GM12878 (cell line): ENCODE measurements at regions not wholly inside any gene's neighbourhood (a gene's known extent, or its start where the extent isn't known, plus 50 kb on each side); places are given as distances from the start of the nearest gene placed in this dataset.

Source experiments
- ATAC-seq: fragments of 200-7000 bp; cut with Tn5 transposase; 3 replicates; pipeline ENCODE4 v1.9.1; 2020; ENCODE audit warnings: mild to moderate bottlenecking, moderate library complexity
- BruUV-seq: library from RNA; stranded (reverse); fragments of 400-500 nt; replicated peaks from 2 replicates; lab custom pipeline; 2021; lab: Mats Ljungman, UMichigan
- CTCF ChIA-PET: fragments of 300-600 bp; sonication (Branson Sonifier 250); formaldehyde crosslinking; extraction: SDS; loops from one replicate; lab custom pipeline; 2021; ENCODE audit warnings: inconsistent platforms; lab: Yijun Ruan, JAX
- POLR2A ChIA-PET: fragments of 350-600 bp; formaldehyde crosslinking; extraction: SDS; loops from one replicate; lab custom pipeline; 2021; ENCODE audit warnings: inconsistent platforms; lab: Charles Lee
- RAD21 ChIA-PET: fragments of 300-600 bp; sonication (Branson Sonifier 250); formaldehyde crosslinking; loops from one replicate; lab custom pipeline; 2023; ENCODE audit warnings: antibody characterized with exemption; ENCODE audit not compliant: unreplicated experiment; lab: Charles Lee
- SMC1A ChIA-PET: fragments of 300-600 bp; sonication (Branson Sonifier 250); formaldehyde crosslinking; loops from one replicate; lab custom pipeline; 2023; ENCODE audit not compliant: unreplicated experiment, uncharacterized antibody; lab: Charles Lee
- DNase-seq: peaks from one replicate; pipeline ENCODE4 v3.0.0-alpha.2; 2011; ENCODE audit warnings: low read depth, low spot score
- FAIRE-seq: peaks from 3 replicates; lab custom pipeline; 2011; peaks lifted over from hg19 to GRCh38; lab: Jason Lieb, UNC
- H2AFZ ChIP-seq: 2 replicates; pipeline ENCODE4 v1.6.0; 2011; ENCODE audit warnings: low read depth, low read length, control low read depth; ENCODE audit not compliant: control insufficient read depth
- H3K27ac ChIP-seq: 2 replicates; pipeline ENCODE4 v1.5.1; 2011; ENCODE audit warnings: control low read depth; ENCODE audit not compliant: control insufficient read depth, insufficient read depth
- H3K27me3 ChIP-seq, 2 experiments: replicated peaks in 1 of 2; 2 replicates each; pipeline versions ENCODE4 v1.6.0 to v1.6.1; 2011; ENCODE audit warnings: low read length in 1 of 2; ENCODE audit not compliant: control insufficient read depth in 2 of 2, insufficient read depth in 2 of 2
- H3K36me3 ChIP-seq, 2 experiments: 2 replicates each; pipeline ENCODE4 v1.5.1; 2011; ENCODE audit warnings: low read length in 1 of 2; ENCODE audit not compliant: control insufficient read depth in 2 of 2, insufficient read depth in 2 of 2
- H3K4me1 ChIP-seq: 2 replicates; pipeline ENCODE4 v1.6.1; 2011; ENCODE audit warnings: mild to moderate bottlenecking, low read length, moderate library complexity, mixed read lengths; ENCODE audit not compliant: control insufficient read depth, insufficient read depth
- H3K4me2 ChIP-seq: 2 replicates; pipeline ENCODE4 v1.6.0; 2011; ENCODE audit warnings: control low read depth; ENCODE audit not compliant: control insufficient read depth, insufficient read depth
- H3K4me3 ChIP-seq: fragments of 200-600 bp; sonication (generic); 2 replicates; pipeline ENCODE4 v1.5.1; 2016
- H3K79me2 ChIP-seq: 2 replicates; pipeline ENCODE4 v1.6.0; 2011; ENCODE audit warnings: low read length; ENCODE audit not compliant: control insufficient read depth, insufficient read depth
- H3K9ac ChIP-seq: 2 replicates; pipeline ENCODE4 v1.8.0; 2011; ENCODE audit warnings: low read length, control low read depth, mixed read lengths; ENCODE audit not compliant: control insufficient read depth, insufficient read depth
- H3K9me3 ChIP-seq: replicated peaks from 3 replicates; pipeline ENCODE4 v1.5.1; 2011; ENCODE audit warnings: mild to moderate bottlenecking, low read length; ENCODE audit not compliant: control insufficient read depth, insufficient read depth
- H4K20me1 ChIP-seq: 2 replicates; pipeline ENCODE4 v1.6.0; 2011; ENCODE audit not compliant: control insufficient read depth, insufficient read depth
- ATF7 ChIP-seq: fragments of 450-650 bp; IDR thresholded peaks from 2 replicates; pipeline ENCODE4 v1.6.1; 2016; ENCODE audit warnings: low read depth, mild to moderate bottlenecking
- CEBPB ChIP-seq, 2 experiments: fragments of 150-350 bp in 1 of 2; IDR thresholded peaks; 2 replicates each; pipeline ENCODE4 v1.6.1; 2012 to 2014; ENCODE audit warnings: low read depth in 2 of 2, low read length in 2 of 2, borderline replicate concordance in 1 of 2, inconsistent platforms in 1 of 2
- EGR1 ChIP-seq, 2 experiments: IDR thresholded peaks; 1 replicate in 1 of 2; 2 replicates in 1 of 2; pipeline ENCODE4 v1.6.1; 2011 to 2012; ENCODE audit warnings: low read depth in 2 of 2, low read length in 2 of 2, borderline replicate concordance in 1 of 2, mild to moderate bottlenecking in 1 of 2, moderate library complexity in 1 of 2
- EZH2 ChIP-seq: IDR thresholded peaks from 2 replicates; pipeline ENCODE4 v1.6.1; 2012; ENCODE audit warnings: low read depth, mild to moderate bottlenecking, control low read depth, inconsistent platforms, low read length, borderline replicate concordance; ENCODE audit not compliant: control insufficient read depth
- HDGF ChIP-seq: fragments of 450-650 bp; IDR thresholded peaks from 2 replicates; pipeline ENCODE4 v1.6.1; 2016; ENCODE audit warnings: antibody characterized with exemption
- KDM1A ChIP-seq: fragments of 200-600 bp; sonication (generic); IDR thresholded peaks from 2 replicates; pipeline ENCODE4 v1.6.1; 2016; ENCODE audit warnings: borderline replicate concordance
- NKRF ChIP-seq: fragments of 450-650 bp; conservative IDR thresholded peaks from 2 replicates; pipeline ENCODE4 v1.6.1; 2017; ENCODE audit warnings: mild to moderate bottlenecking, moderate library complexity
- NRF1 ChIP-seq: conservative IDR thresholded peaks from 2 replicates; pipeline ENCODE4 v1.6.1; 2011; ENCODE audit warnings: mild to moderate bottlenecking, low read depth, low read length, improper control_type of control experiment
- PML ChIP-seq: IDR thresholded peaks from 2 replicates; pipeline ENCODE4 v1.6.1; 2012; ENCODE audit warnings: low read length, inconsistent platforms
- SREBF1 ChIP-seq: IDR thresholded peaks from 2 replicates; pipeline ENCODE4 v1.6.1; 2012; ENCODE audit warnings: mild to moderate bottlenecking, low read length
- TARDBP ChIP-seq: IDR thresholded peaks from 2 replicates; pipeline ENCODE4 v1.6.1; 2016; ENCODE audit warnings: borderline replicate concordance
- ZNF217 ChIP-seq: fragments of 450-650 bp; IDR thresholded peaks from 2 replicates; pipeline ENCODE4 v1.6.1; 2017; ENCODE audit warnings: antibody characterized with exemption, mild to moderate bottlenecking
- ZNF384 ChIP-seq: IDR thresholded peaks from 2 replicates; pipeline ENCODE4 v1.6.1; 2012; ENCODE audit warnings: low read depth, mild to moderate bottlenecking, low read length, improper control_type of control experiment, borderline replicate concordance
- ZSCAN29 ChIP-seq: fragments of 450-650 bp; IDR thresholded peaks from 2 replicates; pipeline ENCODE4 v1.6.1; 2017; ENCODE audit warnings: mild to moderate bottlenecking, moderate library complexity
- WGBS: methylation state at CpG from one replicate; pipeline ENCODE4 v1.1.6; 2016; ENCODE audit warnings: low lambda C conversion rate; ENCODE audit not compliant: insufficient replicate concordance, insufficient coverage; ENCODE audit errors: missing lambda C conversion rate; 5-methylcytosine and 5-hydroxymethylcytosine counted together
- in situ Hi-C: fragments of 300-500 bp; cut with MboI; formaldehyde crosslinking; loops from 9 replicates; pipeline ENCODE4 v1.14.3; 2018; ENCODE audit warnings: mixed read lengths
- intact Hi-C: fragments of 100-400 bp; cut with micrococcal nuclease; formaldehyde crosslinking; loops from one replicate; pipeline ENCODE4 v1.14.2; 2022; ENCODE audit not compliant: unreplicated experiment

- intact Hi-C loops, result no loop called here
- in situ Hi-C loops, result no loop called here
- Histone ChIP-seq H4K20me1 (no peaks in the 10 kb centered on the region), H3K4me3 (no peak overlapping the region), H3K4me1 (no peaks in the 10 kb centered on the region)
- ATAC-seq, result no peak
- TF ChIP-seq NRF1 (no peak), ZNF217 (no peak), EGR1 (IDR thresholded peaks at IDR 0.05; ENCODE audit: borderline replicate concordance in 1 of 2, low read depth in 2 of 2, low read length in 2 of 2) (no peak), CEBPB (IDR thresholded peaks at IDR 0.05; ENCODE audit: borderline replicate concordance in 1 of 2, low read depth in 2 of 2, low read length in 2 of 2) (no peak)
- TF ChIP-seq, all 136 proteins: peak for 0
- no peak for FAIRE-seq
- H3K79me2 ChIP-seq, result no peaks in the 10 kb centered on the region
- POLR2A ChIA-PET, result no interaction called here
- H3K4me2 ChIP-seq, result no peak overlapping the region
- no peaks in the 10 kb centered on the region; the same call in 2 of the 3 replicates for H3K9me3 ChIP-seq
- no peaks in the 10 kb centered on the region for H3K36me3 ChIP-seq
- no peak overlapping the region for H2AFZ ChIP-seq
- SMC1A ChIA-PET, result interaction anchor here (1.1 kb wide), 2 partner anchors 10 to 13 kb away, joined by 3 read pairs; no protein-coding TSS in a partner anchor
- CTCF ChIA-PET, result no interaction called here
- RAD21 ChIA-PET, result no interaction called here
- peaks cover 0 to 3% of the 10 kb centered on the region in 2 experiments; a peak in 1 of 4 replicates for H3K27me3 ChIP-seq
- no peak overlapping the region for H3K27ac ChIP-seq
- WGBS, result 44% methylated on average over 10 of the region's 10 CpGs
- H3K9ac ChIP-seq, result no peak overlapping the region
- no TSS peak for BruUV-seq
- DNase-seq, result no peak
Measured at GRCh38 chr6:4295058-4295782, 159.8 kb upstream of the ECI2 start.

- ChIA-PET RAD21 (no interaction called here), POLR2A (no interaction called here), SMC1A (no interaction called here), CTCF (no interaction called here)
- H3K4me2 ChIP-seq, result no peak overlapping the region
- H3K9ac ChIP-seq, result no peak overlapping the region
- no peak overlapping the region for H3K4me3 ChIP-seq
- TF ChIP-seq ATF7 (no peak), NKRF (no peak), SREBF1 (no peak), EZH2 (no peak), ZSCAN29 (no peak), ZNF217 (no peak), ZNF384 (no peak), TARDBP (no peak), PML (no peak), NRF1 (no peak), KDM1A (no peak), HDGF (no peak)
- H3K36me3 ChIP-seq, result no peaks in the 10 kb centered on the region
- H3K4me1 ChIP-seq, result no peaks in the 10 kb centered on the region
- peaks cover 0 to 3% of the 10 kb centered on the region in 2 experiments; a peak in 1 of 4 replicates for H3K27me3 ChIP-seq
- no peaks in the 10 kb centered on the region for H3K79me2 ChIP-seq
- H4K20me1 ChIP-seq, result no peaks in the 10 kb centered on the region
- H3K9me3 ChIP-seq, result no peaks in the 10 kb centered on the region; the same call in 2 of the 3 replicates
- in situ Hi-C loops (no loop called here), intact Hi-C loops (no loop called here)
- no peak for FAIRE-seq
- DNase-seq, result no peak
- ATAC-seq, result no peak
- no peak overlapping the region for H3K27ac ChIP-seq
- BruUV-seq, result no TSS peak
- no peak overlapping the region for H2AFZ ChIP-seq
- WGBS, result 70% methylated on average over 9 of the region's 9 CpGs
Measured at GRCh38 chr6:4294636-4295035, 159.3 kb upstream of the ECI2 start.
